ENCODE measurements at regions not wholly inside any gene's neighbourhood (a gene's known extent, or its start where the extent isn't known, plus 50 kb on each side); places are given as distances from the start of the nearest gene placed in this dataset.
"Not testable (repeated sequence)": the region's sequence is repeated elsewhere in the genome, so short reads cannot be mapped to it uniquely, and the experiment has no call there.

- DNase-seq (ENCODE audit: low read depth), result not testable (repeated sequence)
Measured at GRCh38 chr16:35170061-35170460, 1710.6 kb downstream of the TP53TG3F start.

- no peak for DNase-seq (ENCODE audit: low read depth)
Measured at GRCh38 chr16:35170610-35171009, 1711.2 kb downstream of the TP53TG3F start.

DNA sequence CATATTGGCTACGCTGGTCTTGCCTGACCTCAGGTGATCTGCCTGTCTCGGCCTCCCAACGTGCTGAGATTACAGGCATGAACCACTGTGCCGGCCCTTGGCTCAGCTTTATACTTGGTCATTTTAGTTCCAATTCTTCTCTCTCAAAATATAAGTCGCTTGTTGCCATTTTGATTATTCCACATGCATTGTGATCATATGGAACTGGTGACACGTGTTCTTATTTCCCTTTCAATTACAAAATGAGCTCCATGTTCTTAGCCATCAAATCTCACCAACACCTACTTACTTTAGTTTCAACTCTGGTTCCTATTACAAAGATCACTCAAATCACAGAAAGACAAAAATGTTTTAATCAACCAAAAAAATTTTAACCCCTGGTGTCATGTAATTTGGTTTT is 1711.7 kb downstream of the TP53TG3F start:
- no peak for DNase-seq (ENCODE audit: low read depth)

- DNase-seq (ENCODE audit: low read depth), result no peak
Measured at GRCh38 chr16:35173295-35173694, 1713.9 kb downstream of the TP53TG3F start.

DNA sequence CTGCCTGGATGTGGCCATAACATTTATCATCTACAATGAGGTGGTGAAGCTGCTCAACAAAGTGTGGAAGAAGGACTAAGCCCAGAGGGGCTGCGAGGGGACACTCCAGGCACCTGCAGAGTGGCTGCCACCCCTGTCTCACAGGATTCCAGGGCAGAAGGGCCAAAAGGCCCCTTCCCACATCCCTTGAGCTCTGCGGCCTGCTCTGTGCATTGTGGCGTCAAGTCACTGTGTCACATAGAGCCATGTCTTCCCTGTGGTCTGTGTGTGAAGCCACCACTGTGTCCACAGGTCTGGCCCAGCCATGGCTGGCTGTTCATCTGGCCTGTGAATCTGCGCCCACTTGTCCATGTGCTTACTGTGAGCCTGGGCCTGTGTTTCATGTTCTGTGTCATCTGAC is 1714.6 kb downstream of the TP53TG3F start:
- DNase-seq (ENCODE audit: low read depth), result no peak

DNA sequence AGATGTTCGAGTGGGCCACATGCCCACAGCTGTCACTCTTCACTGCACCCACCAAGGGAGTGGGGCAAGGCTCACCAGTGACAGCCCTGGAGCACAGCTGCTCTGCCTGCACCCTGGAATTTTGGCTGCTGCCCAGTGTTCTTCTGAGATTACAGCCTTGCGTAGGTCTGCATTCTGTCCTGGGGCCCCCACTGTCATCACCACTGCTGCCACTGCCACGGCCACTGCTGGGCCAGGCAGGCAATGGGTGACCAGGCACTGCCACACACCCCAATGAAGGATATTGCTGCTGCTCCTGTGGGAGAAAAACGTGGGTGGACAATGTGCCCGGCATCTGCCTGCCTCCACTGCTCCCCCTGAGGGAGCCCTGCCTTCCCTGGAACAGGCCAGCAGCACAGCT is 1717.0 kb downstream of the TP53TG3F start:
- DNase-seq (ENCODE audit: low read depth), result no peak

DNA sequence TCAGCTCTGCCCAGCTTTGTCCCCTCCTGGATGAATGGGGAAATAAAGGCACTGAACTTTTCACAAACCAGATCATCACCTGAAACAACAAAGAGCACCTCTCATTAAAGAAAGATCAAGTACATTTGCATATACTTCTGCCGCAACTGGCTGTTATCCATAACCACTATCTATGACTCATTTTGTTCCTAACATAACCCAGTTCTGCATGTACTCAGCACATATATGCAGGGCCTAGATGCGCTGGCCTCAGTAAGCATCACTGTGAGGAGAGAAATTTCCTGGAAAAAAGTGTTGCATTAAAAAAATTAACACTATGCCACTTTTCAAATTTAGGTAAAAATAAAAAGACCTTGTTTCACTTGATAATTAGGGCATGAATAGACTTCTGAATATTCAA is 1718.4 kb downstream of the TP53TG3F start:
- DNase-seq (ENCODE audit: low read depth), result no peak

DNA sequence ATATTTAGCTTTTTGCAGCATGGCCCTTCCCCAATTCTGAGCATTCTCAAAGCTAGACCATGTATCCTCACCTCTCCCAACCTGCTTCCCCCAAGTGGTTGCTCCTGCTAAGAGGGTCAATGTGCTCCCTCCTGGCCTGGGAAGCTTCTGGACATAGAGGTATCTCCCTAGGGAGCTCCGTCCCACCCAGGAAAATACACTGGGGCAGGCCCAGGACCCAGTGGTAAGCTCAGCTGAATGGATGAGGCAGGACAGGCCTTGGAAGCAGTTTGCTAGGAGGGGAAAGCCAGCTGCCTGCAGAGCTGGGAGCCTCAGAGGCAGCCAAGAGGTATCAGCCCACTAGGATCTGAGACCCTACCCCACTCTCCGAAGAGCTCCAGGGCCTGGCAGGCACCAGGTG is 1721.6 kb downstream of the TP53TG3F start:
- no peak for DNase-seq (ENCODE audit: low read depth)

DNA sequence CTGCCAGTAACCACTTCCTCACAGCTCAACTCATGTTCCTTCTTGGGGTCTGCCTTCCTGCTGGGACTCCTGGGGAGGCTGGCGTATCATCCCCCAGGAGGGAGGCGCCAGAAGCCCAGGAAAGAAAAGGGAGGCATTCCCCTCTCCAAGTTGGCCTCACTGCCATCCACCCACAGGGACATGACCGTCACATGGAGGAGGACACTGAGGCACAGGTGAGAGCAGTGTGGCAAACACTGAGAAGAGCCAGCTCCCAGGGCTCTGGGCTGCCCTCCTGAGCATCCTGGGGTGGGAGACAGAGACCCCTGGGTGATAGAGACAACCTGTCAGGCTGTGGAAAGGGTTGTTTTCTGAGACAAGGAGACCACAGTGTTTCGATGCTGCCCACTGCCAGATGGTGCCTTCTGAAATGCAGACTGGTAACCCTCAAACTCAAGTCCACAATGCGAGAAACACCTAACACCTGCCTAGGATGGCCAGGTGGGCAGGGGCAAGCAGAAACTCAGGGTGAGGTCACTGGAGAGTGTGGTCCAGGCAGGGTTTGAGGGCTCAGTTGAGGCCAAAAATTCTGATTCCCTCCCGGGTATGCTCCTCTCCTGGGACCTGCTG is 1722.1 kb downstream of the TP53TG3F start:
- DNase-seq (ENCODE audit: low read depth), result no peak

- no peak for DNase-seq (ENCODE audit: low read depth)
Measured at GRCh38 chr16:35182043-35182677, 1722.7 kb downstream of the TP53TG3F start.

DNA sequence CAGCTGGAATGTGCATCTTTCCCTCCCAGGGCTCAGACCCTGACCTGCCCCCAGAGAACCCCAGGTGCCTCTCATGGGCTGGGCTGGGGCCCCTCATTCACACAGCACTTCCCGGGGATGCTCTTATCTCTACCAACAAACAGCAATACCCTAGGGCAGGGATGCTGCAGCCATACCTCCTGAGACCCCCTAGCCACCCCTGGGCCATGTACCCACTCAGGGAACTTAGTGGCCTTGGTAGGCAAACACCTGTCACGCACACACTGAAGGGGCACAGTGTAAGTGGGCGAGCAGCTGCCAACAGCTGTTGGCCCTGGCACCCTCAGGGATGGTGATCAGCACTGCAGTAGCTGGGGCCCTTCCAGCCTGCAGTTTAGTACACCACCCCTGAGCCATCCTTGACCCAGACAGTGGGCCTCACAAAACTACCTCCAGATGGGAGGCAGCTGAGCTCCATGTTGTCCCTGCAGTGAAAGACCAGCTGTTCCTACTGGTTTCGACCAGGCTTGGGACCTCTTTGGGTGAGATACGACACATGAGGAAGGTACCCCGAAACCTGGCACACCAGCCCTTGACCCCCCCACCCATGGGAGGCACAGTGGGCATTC is 1723.6 kb downstream of the TP53TG3F start:
- DNase-seq (ENCODE audit: low read depth), result no peak

DNA sequence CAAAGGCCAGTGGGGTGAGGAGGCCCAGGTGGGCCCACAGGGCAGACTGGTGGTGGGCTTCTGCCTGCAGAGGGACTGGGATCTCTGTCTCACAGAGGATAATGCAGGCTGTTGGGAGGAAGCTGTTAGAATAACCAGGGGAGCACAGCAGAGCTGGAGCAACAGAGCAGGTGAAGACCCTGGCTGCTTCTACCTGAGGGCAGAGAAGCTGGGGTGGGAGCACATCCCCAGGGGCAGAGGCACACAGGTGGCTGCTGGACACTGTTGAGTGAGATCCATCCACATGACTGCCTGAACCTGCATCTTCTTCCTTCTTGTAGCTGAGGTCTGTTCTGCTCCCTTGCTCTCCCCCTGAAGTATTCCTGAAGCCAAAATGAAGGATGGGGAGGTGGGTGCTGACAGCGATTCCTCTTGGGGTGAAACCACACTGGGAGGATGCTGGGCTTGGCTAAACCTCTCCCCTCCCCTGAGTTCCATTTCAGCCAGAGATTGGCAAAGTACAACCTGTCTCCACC is 1725.0 kb downstream of the TP53TG3F start:
- no peak for DNase-seq (ENCODE audit: low read depth)

DNA sequence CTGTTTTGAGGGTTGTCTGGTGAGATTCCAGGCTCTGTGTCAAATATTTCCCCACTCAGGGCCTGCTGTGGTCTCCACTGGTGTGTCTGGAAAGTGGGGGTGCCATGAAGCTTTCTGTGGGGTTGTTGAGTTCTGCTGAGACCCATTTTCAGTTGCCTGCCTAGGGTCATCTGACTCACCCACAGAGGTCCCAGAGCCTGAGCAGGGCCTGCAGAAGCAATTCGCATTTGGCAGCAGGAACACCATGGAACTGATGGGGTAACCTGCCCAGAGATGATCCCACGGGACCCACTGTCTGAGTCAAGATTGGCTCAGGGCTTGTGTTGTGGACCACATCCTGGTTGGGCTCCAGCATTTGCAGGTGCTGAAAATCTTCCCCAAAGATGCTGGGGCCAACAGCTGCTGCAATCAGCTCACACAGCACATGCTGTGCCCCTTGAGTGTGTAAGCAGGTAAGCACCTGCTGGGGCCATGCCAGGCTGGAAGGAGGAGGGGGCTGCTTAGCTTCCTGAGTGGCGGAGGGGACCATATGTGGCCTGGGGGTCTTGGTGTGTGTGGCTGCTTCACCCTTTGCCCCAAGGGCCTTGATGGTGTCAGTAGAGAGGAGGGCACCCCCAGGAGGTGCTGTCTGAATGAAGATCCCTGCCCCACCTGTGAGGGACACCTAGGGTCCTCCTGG is 1726.1 kb downstream of the TP53TG3F start:
- no peak for DNase-seq (ENCODE audit: low read depth)

- DNase-seq (ENCODE audit: low read depth), result no peak
Measured at GRCh38 chr16:35186045-35186759, 1726.8 kb downstream of the TP53TG3F start.

GRCh38 chr16:35187665-35188225 is 1728.3 kb downstream of the TP53TG3F start:
- DNase-seq (ENCODE audit: low read depth), result no peak

- DNase-seq (ENCODE audit: low read depth), result no peak
Measured at GRCh38 chr16:35188288-35189155, 1729.1 kb downstream of the TP53TG3F start.

GRCh38 chr16:35192993-35193392 is 1733.6 kb downstream of the TP53TG3F start:
- no peak for DNase-seq (ENCODE audit: low read depth)

DNA sequence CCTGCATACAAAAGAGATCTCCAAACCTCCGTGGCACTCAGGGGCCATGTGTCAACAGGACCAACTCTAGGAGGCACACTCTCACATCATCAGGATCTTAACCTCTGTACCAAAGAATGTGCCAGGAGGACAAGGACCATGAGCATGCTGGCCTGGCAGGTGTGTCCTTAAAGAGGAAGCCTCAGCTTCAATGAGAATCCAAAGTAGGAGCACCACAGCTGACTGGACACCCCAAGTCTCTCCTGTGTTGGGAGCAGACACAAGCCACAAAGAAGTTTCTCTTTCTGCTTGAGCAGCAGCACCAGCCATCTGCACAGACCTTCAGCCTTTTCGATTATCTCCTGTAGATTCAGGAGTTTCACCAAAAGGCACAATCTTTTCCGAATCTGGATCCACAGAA is 1734.5 kb downstream of the TP53TG3F start:
- no peak for DNase-seq (ENCODE audit: low read depth)

DNA sequence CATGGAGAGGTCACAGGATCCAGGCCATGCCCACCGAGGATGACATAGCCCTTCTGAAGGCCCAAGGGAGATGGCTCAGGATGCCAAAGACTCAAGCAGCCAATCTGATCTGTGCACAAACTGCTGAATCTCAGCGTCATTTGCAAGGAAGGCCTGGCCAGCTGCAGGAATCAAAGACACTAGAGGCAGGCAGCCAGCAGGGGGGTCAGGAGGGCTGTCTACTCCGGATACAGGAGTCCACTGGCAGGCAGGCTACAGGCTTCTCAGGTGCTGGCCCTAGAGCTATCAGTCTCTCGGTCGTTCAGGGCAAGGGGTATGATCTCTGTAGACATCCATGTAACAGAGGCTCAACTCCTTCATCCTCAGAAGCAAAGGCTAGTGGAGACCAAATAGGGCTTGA is 1735.3 kb downstream of the TP53TG3F start:
- DNase-seq (ENCODE audit: low read depth), result no peak

GRCh38 chr16:35195173-35195863 is 1735.9 kb downstream of the TP53TG3F start:
- no peak for DNase-seq (ENCODE audit: low read depth)
